BLaER1 (cell line): ENCODE measurements at regions not wholly inside any gene's neighbourhood (a gene's known extent, or its start where the extent isn't known, plus 50 kb on each side); places are given as distances from the start of the nearest gene placed in this dataset.
"Not testable (repeated sequence)": the region's sequence is repeated elsewhere in the genome, so short reads cannot be mapped to it uniquely, and the experiment has no call there.

Experiments used
- H3K27ac ChIP-seq: shearing (Covaris generic); formaldehyde crosslinking; 2 replicates; pipeline ENCODE4 v1.8.1; 2022
- H3K27me3 ChIP-seq: shearing (Covaris generic); formaldehyde crosslinking; 2 replicates; pipeline ENCODE4 v1.8.1; 2022
- H3K36me3 ChIP-seq: shearing (Covaris generic); formaldehyde crosslinking; 2 replicates; pipeline ENCODE4 v1.8.1; 2022
- H3K4me1 ChIP-seq: shearing (Covaris generic); formaldehyde crosslinking; 2 replicates; pipeline ENCODE4 v1.8.1; 2022
- H3K4me2 ChIP-seq: shearing (Covaris generic); formaldehyde crosslinking; 2 replicates; pipeline ENCODE4 v1.8.1; 2022
- H3K4me3 ChIP-seq: shearing (Covaris generic); formaldehyde crosslinking; 2 replicates; pipeline ENCODE4 v1.8.1; 2022
- H3K9ac ChIP-seq: shearing (Covaris generic); formaldehyde crosslinking; 2 replicates; pipeline ENCODE4 v1.8.1; 2022
- H3K9me3 ChIP-seq: shearing (Covaris generic); formaldehyde crosslinking; 2 replicates; pipeline ENCODE4 v1.8.1; 2022
- H4K20me1 ChIP-seq: shearing (Covaris generic); formaldehyde crosslinking; 2 replicates; pipeline ENCODE4 v1.8.1; 2022
- Cebpa-rat ChIP-seq: shearing (Covaris generic); IDR thresholded peaks from 2 replicates; pipeline ENCODE4 v1.8.1; 2022

GRCh38 chr5:54388409-54388808 is 67.1 kb upstream of the HSPB3 start:
- Histone ChIP-seq H3K4me2 (no peak overlapping the region), H3K27me3 (no peaks in the 10 kb centered on the region), H3K36me3 (no peaks in the 10 kb centered on the region), H3K9me3 (no peaks in the 10 kb centered on the region; the same call in 1 of the 2 replicates), H3K27ac (no peak overlapping the region), H3K4me3 (no peak overlapping the region), H3K4me1 (peaks cover 9% of the 10 kb centered on the region; the same call in 1 of the 2 replicates), H3K9ac (no peak overlapping the region), H4K20me1 (no peaks in the 10 kb centered on the region)
- TF ChIP-seq Cebpa-rat: no peak

GRCh38 chr5:54387659-54388232 is 67.8 kb upstream of the HSPB3 start:
- peaks cover 9% of the 10 kb centered on the region; the same call in 1 of the 2 replicates for H3K4me1 ChIP-seq
- no peaks in the 10 kb centered on the region for H3K9me3 ChIP-seq
- no peaks in the 10 kb centered on the region for H3K36me3 ChIP-seq
- TF ChIP-seq Cebpa-rat: no peak
- H3K27me3 ChIP-seq: no peaks in the 10 kb centered on the region
- no peak overlapping the region for H3K4me3 ChIP-seq
- H3K4me2 ChIP-seq: no peak overlapping the region
- H4K20me1 ChIP-seq: no peaks in the 10 kb centered on the region
- no peak overlapping the region for H3K27ac ChIP-seq
- no peak overlapping the region for H3K9ac ChIP-seq

GRCh38 chr5:54387031-54387430 is 68.5 kb upstream of the HSPB3 start:
- no peaks in the 10 kb centered on the region for H3K36me3 ChIP-seq
- H3K9ac ChIP-seq: no peak overlapping the region
- H3K4me1 ChIP-seq: peaks cover 9% of the 10 kb centered on the region; the same call in 1 of the 2 replicates
- H3K4me2 ChIP-seq: no peak overlapping the region
- no peaks in the 10 kb centered on the region for H3K9me3 ChIP-seq
- H3K4me3 ChIP-seq: no peak overlapping the region
- H3K27me3 ChIP-seq: no peaks in the 10 kb centered on the region
- H3K27ac ChIP-seq: no peak overlapping the region
- no peaks in the 10 kb centered on the region for H4K20me1 ChIP-seq
- no peak for TF ChIP-seq Cebpa-rat

GRCh38 chr5:54385994-54386393 is 69.5 kb upstream of the HSPB3 start:
- no peaks in the 10 kb centered on the region for H3K36me3 ChIP-seq
- no peak overlapping the region for H3K4me3 ChIP-seq
- no peaks in the 10 kb centered on the region for H3K27me3 ChIP-seq
- H3K9ac ChIP-seq: no peak overlapping the region
- TF ChIP-seq Cebpa-rat: no peak
- no peaks in the 10 kb centered on the region for H4K20me1 ChIP-seq
- H3K4me2 ChIP-seq: no peak overlapping the region
- peaks cover 5% of the 10 kb centered on the region for H3K9me3 ChIP-seq
- peaks cover 9% of the 10 kb centered on the region; the same call in 1 of the 2 replicates for H3K4me1 ChIP-seq
- no peak overlapping the region for H3K27ac ChIP-seq

GRCh38 chr5:54384356-54384933 is 71.1 kb upstream of the HSPB3 start:
- H3K27me3 ChIP-seq: no peaks in the 10 kb centered on the region
- peaks cover 9% of the 10 kb centered on the region; the same call in 1 of the 2 replicates for H3K4me1 ChIP-seq
- TF ChIP-seq Cebpa-rat: no peak
- H3K36me3 ChIP-seq: no peaks in the 10 kb centered on the region
- peaks cover 12% of the 10 kb centered on the region for H3K9me3 ChIP-seq
- peak overlapping the region; percentile 13; the same call in 1 of the 2 replicates for H3K4me2 ChIP-seq
- no peak overlapping the region for H3K9ac ChIP-seq
- no peak overlapping the region for H3K27ac ChIP-seq
- no peaks in the 10 kb centered on the region for H4K20me1 ChIP-seq
- no peak overlapping the region for H3K4me3 ChIP-seq

GRCh38 chr5:54383941-54384340 is 71.6 kb upstream of the HSPB3 start:
- Histone ChIP-seq H3K4me1 (peaks cover 9% of the 10 kb centered on the region; the same call in 1 of the 2 replicates), H3K36me3 (no peaks in the 10 kb centered on the region), H3K9me3 (peaks cover 13% of the 10 kb centered on the region), H3K4me3 (no peak overlapping the region), H3K27me3 (no peaks in the 10 kb centered on the region), H4K20me1 (no peaks in the 10 kb centered on the region), H3K27ac (no peak overlapping the region), H3K4me2 (peak overlapping the region; percentile 13; the same call in 1 of the 2 replicates), H3K9ac (no peak overlapping the region)
- TF ChIP-seq Cebpa-rat: no peak

GRCh38 chr5:54383225-54383901 is 72.1 kb upstream of the HSPB3 start:
- Histone ChIP-seq H3K4me2 (no peak overlapping the region), H3K4me3 (no peak overlapping the region), H3K4me1 (peaks cover 9% of the 10 kb centered on the region; the same call in 1 of the 2 replicates), H3K9ac (no peak overlapping the region), H3K27me3 (no peaks in the 10 kb centered on the region), H3K9me3 (peaks cover 19% of the 10 kb centered on the region), H3K27ac (no peak overlapping the region), H4K20me1 (no peaks in the 10 kb centered on the region), H3K36me3 (no peaks in the 10 kb centered on the region)
- TF ChIP-seq Cebpa-rat: no peak

- H3K4me2 ChIP-seq, H3K27me3 ChIP-seq: not testable (repeated sequence)
These were observed 70.9 kb upstream of the ARL15 start for GRCh38 chr5:54381319-54381718.

GRCh38 chr5:54379590-54379989 is 69.2 kb upstream of the ARL15 start:
- no peaks in the 10 kb centered on the region for H4K20me1 ChIP-seq
- H3K4me2 ChIP-seq: no peak overlapping the region
- no peak overlapping the region for H3K27ac ChIP-seq
- peaks cover 9% of the 10 kb centered on the region; the same call in 1 of the 2 replicates for H3K4me1 ChIP-seq
- H3K27me3 ChIP-seq: no peaks in the 10 kb centered on the region
- no peaks in the 10 kb centered on the region for H3K36me3 ChIP-seq
- peaks cover 21% of the 10 kb centered on the region for H3K9me3 ChIP-seq
- no peak overlapping the region for H3K4me3 ChIP-seq
- TF ChIP-seq Cebpa-rat: no peak
- no peak overlapping the region for H3K9ac ChIP-seq

More at GRCh38 chr5:54381319-54381718, 70.9 kb upstream of the ARL15 start:
- peaks cover 21% of the 10 kb centered on the region for H3K9me3 ChIP-seq
- H4K20me1 ChIP-seq, H3K36me3 ChIP-seq, H3K4me1 ChIP-seq, H3K9ac ChIP-seq, H3K27ac ChIP-seq, H3K4me3 ChIP-seq: not testable (repeated sequence)

- H3K9ac ChIP-seq: no peak overlapping the region
- TF ChIP-seq Cebpa-rat: no peak
- H4K20me1 ChIP-seq: no peaks in the 10 kb centered on the region
- no peak overlapping the region for H3K27ac ChIP-seq
- peaks cover 21% of the 10 kb centered on the region for H3K9me3 ChIP-seq
- no peak overlapping the region for H3K4me3 ChIP-seq
- H3K4me2 ChIP-seq: no peak overlapping the region
- peaks cover 2% of the 10 kb centered on the region; the same call in 1 of the 2 replicates for H3K4me1 ChIP-seq
- no peaks in the 10 kb centered on the region for H3K27me3 ChIP-seq
- H3K36me3 ChIP-seq: no peaks in the 10 kb centered on the region
These were observed 68.3 kb upstream of the ARL15 start for GRCh38 chr5:54378707-54379106.

GRCh38 chr5:54377339-54377738 is 67.0 kb upstream of the ARL15 start:
- not testable (repeated sequence) for H3K9ac ChIP-seq, H3K4me2 ChIP-seq, H3K27me3 ChIP-seq, H3K4me1 ChIP-seq, H4K20me1 ChIP-seq, H3K4me3 ChIP-seq, H3K27ac ChIP-seq, H3K36me3 ChIP-seq
- H3K9me3 ChIP-seq: peaks cover 21% of the 10 kb centered on the region
